ENCODE measurements at regions not wholly inside any gene's neighbourhood (a gene's known extent, or its start where the extent isn't known, plus 50 kb on each side); places are given as distances from the start of the nearest gene placed in this dataset.

- TF ChIP-seq ZNF70 (CRISPR knock-in tag; IDR thresholded peaks at IDR 0.05) (no peak), OSR1 (CRISPR knock-in tag; IDR thresholded peaks at IDR 0.05) (no peak), TSHZ2 (CRISPR knock-in tag; IDR thresholded peaks at IDR 0.05) (no peak), TOX (CRISPR knock-in tag; IDR thresholded peaks at IDR 0.05; ENCODE audit: borderline replicate concordance) (no peak), TCF4 (CRISPR knock-in tag; IDR thresholded peaks at IDR 0.05; ENCODE audit: borderline replicate concordance) (no peak), ESRRG (CRISPR knock-in tag; IDR thresholded peaks at IDR 0.05) (no peak)
- ATAC-seq = no peak
Measured at GRCh38 chr12:94078736-94079509, 69.5 kb upstream of the PLXNC1 start.

GRCh38 chr12:94079566-94080340, 68.6 kb upstream of the PLXNC1 start:
- ATAC-seq = no peak
- TF ChIP-seq SNAI2 (CRISPR knock-in tag; IDR thresholded peaks at IDR 0.05) (no peak), RARB (CRISPR knock-in tag; IDR thresholded peaks at IDR 0.05) (no peak), CSDC2 (CRISPR knock-in tag; IDR thresholded peaks at IDR 0.05) (no peak), TOX (CRISPR knock-in tag; IDR thresholded peaks at IDR 0.05; ENCODE audit: borderline replicate concordance) (no peak), PATZ1 (CRISPR knock-in tag; IDR thresholded peaks at IDR 0.05; ENCODE audit: borderline replicate concordance) (no peak), PPARA (CRISPR knock-in tag; IDR thresholded peaks at IDR 0.05; ENCODE audit: borderline replicate concordance) (no peak), CSRNP3 (CRISPR knock-in tag; IDR thresholded peaks at IDR 0.05) (no peak), ZC3H10 (CRISPR knock-in tag; IDR thresholded peaks at IDR 0.05) (no peak), ZFP3 (CRISPR knock-in tag; IDR thresholded peaks at IDR 0.05) (no peak)

GRCh38 chr12:94080341-94081009, 67.9 kb upstream of the PLXNC1 start:
- TF ChIP-seq ESRRG (CRISPR knock-in tag; IDR thresholded peaks at IDR 0.05) (no peak), ZNF70 (CRISPR knock-in tag; IDR thresholded peaks at IDR 0.05) (no peak)
- no peak for ATAC-seq

GRCh38 chr12:94082690-94083089, 65.7 kb upstream of the PLXNC1 start:
- ATAC-seq = no peak
- TF ChIP-seq BACH2 (CRISPR knock-in tag; IDR thresholded peaks at IDR 0.05; ENCODE audit: borderline replicate concordance) (no peak), ZC3H10 (CRISPR knock-in tag; IDR thresholded peaks at IDR 0.05) (no peak), TCF4 (CRISPR knock-in tag; IDR thresholded peaks at IDR 0.05; ENCODE audit: borderline replicate concordance) (no peak), CSDC2 (CRISPR knock-in tag; IDR thresholded peaks at IDR 0.05) (no peak), CREB5 (CRISPR knock-in tag; IDR thresholded peaks at IDR 0.05; ENCODE audit: low read depth) (no peak), ZNF565 (CRISPR knock-in tag; conservative IDR thresholded peaks at IDR 0.05; ENCODE audit: low read depth) (no peak), OSR1 (CRISPR knock-in tag; IDR thresholded peaks at IDR 0.05) (no peak), TOX (CRISPR knock-in tag; IDR thresholded peaks at IDR 0.05; ENCODE audit: borderline replicate concordance) (no peak), ESRRG (CRISPR knock-in tag; IDR thresholded peaks at IDR 0.05) (no peak), ZFP3 (CRISPR knock-in tag; IDR thresholded peaks at IDR 0.05) (no peak)
